ENCODE measurements at regions not wholly inside any gene's neighbourhood (a gene's known extent, or its start where the extent isn't known, plus 50 kb on each side); places are given as distances from the start of the nearest gene placed in this dataset.

DNA sequence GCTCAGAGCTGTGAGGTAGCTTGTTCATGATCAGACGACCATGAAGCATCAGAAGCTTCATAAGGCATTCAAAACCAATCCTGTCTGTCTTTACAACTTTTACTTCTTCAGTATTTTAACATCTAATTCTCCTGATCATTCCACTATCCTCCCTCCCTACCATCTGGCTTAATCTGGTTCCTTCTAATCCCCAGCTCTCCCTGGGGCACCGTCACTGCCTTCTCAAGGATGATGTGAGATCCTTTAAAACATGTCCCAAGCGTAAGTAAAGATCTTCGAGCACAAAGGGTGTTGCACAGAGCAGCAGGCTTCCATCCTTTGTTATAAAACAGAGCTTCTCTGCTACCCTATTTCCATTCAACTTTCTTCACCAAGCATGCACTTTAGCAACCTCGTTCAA lies 362.7 kb upstream of the ARRDC4 start:
- no peak overlapping the region for H3K27ac ChIP-seq
- no peaks in the 10 kb centered on the region for H3K36me3 ChIP-seq
- H3K4me3 ChIP-seq, result no peak overlapping the region
- TF ChIP-seq POLR2A (IDR thresholded peaks at IDR 0.05) (no peak), EP300 (IDR thresholded peaks at IDR 0.05) (no peak)
- TF ChIP-seq, protein P1, sequence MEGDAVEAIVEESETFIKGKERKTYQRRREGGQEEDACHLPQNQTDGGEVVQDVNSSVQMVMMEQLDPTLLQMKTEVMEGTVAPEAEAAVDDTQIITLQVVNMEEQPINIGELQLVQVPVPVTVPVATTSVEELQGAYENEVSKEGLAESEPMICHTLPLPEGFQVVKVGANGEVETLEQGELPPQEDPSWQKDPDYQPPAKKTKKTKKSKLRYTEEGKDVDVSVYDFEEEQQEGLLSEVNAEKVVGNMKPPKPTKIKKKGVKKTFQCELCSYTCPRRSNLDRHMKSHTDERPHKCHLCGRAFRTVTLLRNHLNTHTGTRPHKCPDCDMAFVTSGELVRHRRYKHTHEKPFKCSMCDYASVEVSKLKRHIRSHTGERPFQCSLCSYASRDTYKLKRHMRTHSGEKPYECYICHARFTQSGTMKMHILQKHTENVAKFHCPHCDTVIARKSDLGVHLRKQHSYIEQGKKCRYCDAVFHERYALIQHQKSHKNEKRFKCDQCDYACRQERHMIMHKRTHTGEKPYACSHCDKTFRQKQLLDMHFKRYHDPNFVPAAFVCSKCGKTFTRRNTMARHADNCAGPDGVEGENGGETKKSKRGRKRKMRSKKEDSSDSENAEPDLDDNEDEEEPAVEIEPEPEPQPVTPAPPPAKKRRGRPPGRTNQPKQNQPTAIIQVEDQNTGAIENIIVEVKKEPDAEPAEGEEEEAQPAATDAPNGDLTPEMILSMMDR (IDR thresholded peaks at IDR 0.05), result no peak
- intact Hi-C loops (cut with DNase I), result no loop called here
- H3K4me1 ChIP-seq (ENCODE audit: insufficient read depth), result no peaks in the 10 kb centered on the region
- no peak for DNase-seq
- H3K9me3 ChIP-seq, result no peaks in the 10 kb centered on the region
- WGBS, 3 donors, result 75 to 86% (median 77%) methylated on average over 5 of the region's 5 CpGs
- H3K27me3 ChIP-seq, result no peaks in the 10 kb centered on the region

DNA sequence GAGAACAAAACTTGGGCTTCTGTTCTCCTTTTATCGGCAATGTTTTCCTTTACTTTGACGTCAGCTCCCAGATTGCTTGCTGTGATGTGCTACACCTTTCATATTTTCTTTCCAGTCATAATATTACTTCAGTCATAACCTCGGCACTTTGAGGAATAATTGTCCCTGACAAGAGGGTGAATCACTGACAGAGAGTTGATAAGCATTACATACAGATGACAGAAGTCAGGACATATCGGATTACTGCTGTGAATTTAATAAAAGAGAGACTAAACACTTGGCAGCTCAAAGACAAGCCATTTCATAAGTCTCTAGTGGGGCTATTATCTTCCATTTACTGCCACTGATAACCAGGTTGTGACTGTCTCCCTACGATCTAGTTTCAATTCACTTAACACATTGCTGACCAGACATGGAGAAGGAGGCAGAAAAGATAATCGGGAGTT lies 362.1 kb upstream of the ARRDC4 start:
- TF ChIP-seq EP300 (IDR thresholded peaks at IDR 0.05), result no peak
- no peak for TF ChIP-seq POLR2A (IDR thresholded peaks at IDR 0.05)
- TF ChIP-seq, protein P1 (IDR thresholded peaks at IDR 0.05), result no peak
- no peak overlapping the region for H3K4me3 ChIP-seq
- H3K36me3 ChIP-seq, result no peaks in the 10 kb centered on the region
- no peak for DNase-seq
- WGBS, 3 donors, result 30 to 49% (median 36%) methylated on average over 6 of the region's 6 CpGs
- H3K4me1 ChIP-seq (ENCODE audit: insufficient read depth), result no peaks in the 10 kb centered on the region
- intact Hi-C loops (cut with DNase I), result no loop called here
- H3K27ac ChIP-seq, result no peak overlapping the region
- H3K9me3 ChIP-seq, result no peaks in the 10 kb centered on the region
- H3K27me3 ChIP-seq, result no peaks in the 10 kb centered on the region

GRCh38 chr15:97600190-97600589 lies 360.3 kb upstream of the ARRDC4 start:
- Histone ChIP-seq H3K36me3 (no peaks in the 10 kb centered on the region), H3K4me1 (ENCODE audit: insufficient read depth) (no peaks in the 10 kb centered on the region)

GRCh38 chr15:97604677-97605076 lies 355.8 kb upstream of the ARRDC4 start:
- Histone ChIP-seq H3K36me3 (no peaks in the 10 kb centered on the region), H3K27me3 (no peaks in the 10 kb centered on the region), H3K9me3 (no peaks in the 10 kb centered on the region), H3K4me3 (no peak overlapping the region), H3K27ac (no peak overlapping the region), H3K4me1 (ENCODE audit: insufficient read depth) (no peaks in the 10 kb centered on the region)
- WGBS, 3 donors, result 27 to 45% (median 35%) methylated on average over 2 of the region's 2 CpGs
- intact Hi-C loops (cut with DNase I), result no loop called here
- TF ChIP-seq, protein P1 (IDR thresholded peaks at IDR 0.05), result no peak
- TF ChIP-seq EP300 (IDR thresholded peaks at IDR 0.05) (no peak), POLR2A (IDR thresholded peaks at IDR 0.05) (no peak)
- DNase-seq, result no peak

More at GRCh38 chr15:97600190-97600589, 360.3 kb upstream of the ARRDC4 start:
- Histone ChIP-seq H3K27me3 (no peaks in the 10 kb centered on the region), H3K27ac (no peak overlapping the region), H3K9me3 (no peaks in the 10 kb centered on the region), H3K4me3 (no peak overlapping the region)
- DNase-seq, result no peak
- TF ChIP-seq EP300 (IDR thresholded peaks at IDR 0.05) (no peak), POLR2A (IDR thresholded peaks at IDR 0.05) (no peak)
- TF ChIP-seq, protein P1 (IDR thresholded peaks at IDR 0.05), result no peak
- 65 to 79% (median 66%) methylated on average over 5 of the region's 5 CpGs for WGBS, 3 donors
- intact Hi-C loops (cut with DNase I), result no loop called here

Measured in ovary (tissue), 7 donors.